HepG2 (cell line): ENCODE measurements at regions not wholly inside any gene's neighbourhood (a gene's known extent, or its start where the extent isn't known, plus 50 kb on each side); places are given as distances from the start of the nearest gene placed in this dataset.

Experiments
- CREM ChIP-seq, 2 experiments: sonication (generic) in 1 of 2; formaldehyde crosslinking in 1 of 2; IDR thresholded peaks; 2 replicates each; pipeline versions ENCODE4 v1.4.0 to v1.6.1; 2016 to 2020; ENCODE audit warnings: antibody characterized with exemption in 1 of 2, mild to moderate bottlenecking in 1 of 2, missing genetic modification reagents in 1 of 2
- HOXA3 ChIP-seq: sonication (generic); formaldehyde crosslinking; IDR thresholded peaks from 2 replicates; pipeline ENCODE4 v1.5.0; 2020; ENCODE audit warnings: missing genetic modification reagents
- IKZF5 ChIP-seq: IDR thresholded peaks from 2 replicates; pipeline ENCODE4 v1.6.1; 2018; ENCODE audit warnings: missing genetic modification reagents, mild to moderate bottlenecking, missing compliant biosample characterization
- NFIC ChIP-seq: IDR thresholded peaks from 2 replicates; pipeline ENCODE4 v1.6.1; 2012; ENCODE audit warnings: mild to moderate bottlenecking, low read length, inconsistent platforms
- TEAD2 ChIP-seq: sonication (generic); formaldehyde crosslinking; IDR thresholded peaks from 2 replicates; pipeline ENCODE4 v1.9.0; 2021; ENCODE audit warnings: missing genetic modification reagents
- XBP1 ChIP-seq: sonication (generic); formaldehyde crosslinking; IDR thresholded peaks from 2 replicates; pipeline ENCODE4 v1.5.0; 2020; ENCODE audit warnings: missing genetic modification reagents
- ZFP91 ChIP-seq: sonication (generic); formaldehyde crosslinking; IDR thresholded peaks from 2 replicates; pipeline ENCODE4 v1.9.0; 2022; ENCODE audit warnings: missing genetic modification reagents, mild to moderate bottlenecking, borderline replicate concordance
- ZMAT5 ChIP-seq: sonication (generic); formaldehyde crosslinking; IDR thresholded peaks from 2 replicates; pipeline ENCODE4 v1.5.0; 2020; ENCODE audit warnings: mild to moderate bottlenecking, low read depth, missing genetic modification reagents, borderline replicate concordance
- ZMYM4 ChIP-seq: sonication (generic); formaldehyde crosslinking; IDR thresholded peaks from 2 replicates; pipeline ENCODE4 v1.8.1; 2023; ENCODE audit warnings: mild to moderate bottlenecking, missing genetic modification reagents
- ZNF292 ChIP-seq: sonication (generic); formaldehyde crosslinking; IDR thresholded peaks from 2 replicates; pipeline ENCODE4 v1.8.1; 2022; ENCODE audit warnings: mild to moderate bottlenecking, low read depth, missing genetic modification reagents, borderline replicate concordance
- ZNF512B ChIP-seq: sonication (generic); formaldehyde crosslinking; IDR thresholded peaks from 2 replicates; pipeline ENCODE4 v1.5.1; 2020; ENCODE audit warnings: missing genetic modification reagents, mild to moderate bottlenecking, borderline replicate concordance
- ZNF563 ChIP-seq: sonication (generic); formaldehyde crosslinking; IDR thresholded peaks from 2 replicates; pipeline ENCODE4 v1.8.0; 2022; ENCODE audit warnings: mild to moderate bottlenecking, moderate library complexity, missing genetic modification reagents
- ZNF597 ChIP-seq: sonication (generic); formaldehyde crosslinking; IDR thresholded peaks from 2 replicates; pipeline ENCODE4 v1.5.0; 2020; ENCODE audit warnings: missing genetic modification reagents
- ZNF710 ChIP-seq: sonication (generic); formaldehyde crosslinking; IDR thresholded peaks from 2 replicates; pipeline ENCODE4 v1.5.0; 2020; ENCODE audit warnings: mild to moderate bottlenecking, missing genetic modification reagents, borderline replicate concordance
- ZSCAN29 ChIP-seq: sonication (generic); formaldehyde crosslinking; conservative IDR thresholded peaks from 2 replicates; pipeline ENCODE4 v1.4.0; 2020; ENCODE audit warnings: mild to moderate bottlenecking, missing genetic modification reagents

GRCh38 chr3:13260259-13261103 lies 159.6 kb downstream of the NUP210 start (continued):
- TF ChIP-seq ZMYM4 (CRISPR knock-in tag) (peak; percentile 15; the same call in 1 of the 2 replicates), ZNF563 (CRISPR knock-in tag) (no peak), CREM (IDR thresholded peaks at IDR 0.05) (no peak), CREM (CRISPR knock-in tag; IDR thresholded peaks at IDR 0.05) (no peak), TEAD2 (CRISPR knock-in tag) (no peak), ZMAT5 (CRISPR knock-in tag) (no peak), ZFP91 (CRISPR knock-in tag) (peak; percentile 24; the same call in 1 of the 2 replicates), XBP1 (CRISPR knock-in tag) (no peak), ZSCAN29 (CRISPR knock-in tag) (no peak), HOXA3 (no peak), ZNF597 (CRISPR knock-in tag) (no peak), ZNF710 (peak; percentile 57; the same call in 1 of the 2 replicates), IKZF5 (CRISPR knock-in tag) (no peak), ZNF512B (CRISPR knock-in tag) (no peak), NFIC (no peak), ZNF292 (CRISPR knock-in tag) (peak; percentile 25; the same call in 1 of the 2 replicates)
